Vagina (tissue), 2 donors: ENCODE measurements at regions not wholly inside any gene's neighbourhood (a gene's known extent, or its start where the extent isn't known, plus 50 kb on each side); places are given as distances from the start of the nearest gene placed in this dataset.

Source experiments
- POLR2A ChIP-seq, 2 donors: fragments of 450-650 bp; IDR thresholded peaks; one replicate each; pipeline ENCODE4 v1.6.1; 2017; ENCODE audit warnings: antibody characterized with exemption in 2 of 2, mild to moderate bottlenecking in 2 of 2, moderate library complexity in 2 of 2
- TF ChIP-seq, protein P1 (sequence below), 3 experiments: fragments of 450-650 bp in 2 of 3; fragments of 200-600 bp in 1 of 3; sonication (generic) in 1 of 3; IDR thresholded peaks; one replicate each; pipeline ENCODE4 v1.5.1; 2017 to 2019; ENCODE audit warnings: antibody characterized with exemption in 3 of 3, mild to moderate bottlenecking in 2 of 3, moderate library complexity in 2 of 3

DNA sequence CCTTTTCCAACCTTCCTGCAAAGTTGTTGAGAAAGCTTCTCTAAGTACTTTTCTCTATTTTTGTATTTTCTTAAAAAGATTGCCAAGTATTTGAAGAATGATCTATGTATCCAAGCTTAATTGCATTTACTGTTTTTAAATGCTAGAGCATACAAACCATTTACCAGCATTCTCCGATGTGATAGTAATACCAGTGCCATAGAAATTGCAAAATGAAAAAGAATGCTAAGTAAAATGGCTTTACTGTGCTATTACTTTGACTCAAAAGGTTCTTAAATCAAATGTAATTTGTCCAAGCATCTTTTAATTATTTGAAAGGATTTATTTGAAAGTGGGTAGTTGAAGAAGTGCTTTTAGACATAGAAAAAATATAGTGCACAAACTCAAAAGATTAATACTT is 1183.2 kb downstream of the RAPGEF2 start:
- no peak for TF ChIP-seq POLR2A (IDR thresholded peaks at IDR 0.05)
- TF ChIP-seq, protein P1, sequence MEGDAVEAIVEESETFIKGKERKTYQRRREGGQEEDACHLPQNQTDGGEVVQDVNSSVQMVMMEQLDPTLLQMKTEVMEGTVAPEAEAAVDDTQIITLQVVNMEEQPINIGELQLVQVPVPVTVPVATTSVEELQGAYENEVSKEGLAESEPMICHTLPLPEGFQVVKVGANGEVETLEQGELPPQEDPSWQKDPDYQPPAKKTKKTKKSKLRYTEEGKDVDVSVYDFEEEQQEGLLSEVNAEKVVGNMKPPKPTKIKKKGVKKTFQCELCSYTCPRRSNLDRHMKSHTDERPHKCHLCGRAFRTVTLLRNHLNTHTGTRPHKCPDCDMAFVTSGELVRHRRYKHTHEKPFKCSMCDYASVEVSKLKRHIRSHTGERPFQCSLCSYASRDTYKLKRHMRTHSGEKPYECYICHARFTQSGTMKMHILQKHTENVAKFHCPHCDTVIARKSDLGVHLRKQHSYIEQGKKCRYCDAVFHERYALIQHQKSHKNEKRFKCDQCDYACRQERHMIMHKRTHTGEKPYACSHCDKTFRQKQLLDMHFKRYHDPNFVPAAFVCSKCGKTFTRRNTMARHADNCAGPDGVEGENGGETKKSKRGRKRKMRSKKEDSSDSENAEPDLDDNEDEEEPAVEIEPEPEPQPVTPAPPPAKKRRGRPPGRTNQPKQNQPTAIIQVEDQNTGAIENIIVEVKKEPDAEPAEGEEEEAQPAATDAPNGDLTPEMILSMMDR (IDR thresholded peaks at IDR 0.05): no peak
